H1 (cell line): ENCODE measurements at regions not wholly inside any gene's neighbourhood (a gene's known extent, or its start where the extent isn't known, plus 50 kb on each side); places are given as distances from the start of the nearest gene placed in this dataset.

Experiments used
- CTCF ChIA-PET: fragments of 300-600 bp; sonication (Branson Sonifier 250); formaldehyde crosslinking; loops from one replicate; lab custom pipeline; 2021; ENCODE audit not compliant: partially characterized antibody; lab: Charles Lee
- POLR2A ChIA-PET: fragments of 300-600 bp; sonication (Branson Sonifier 250); formaldehyde crosslinking; loops from one replicate; lab custom pipeline; 2021; ENCODE audit warnings: inconsistent platforms; ENCODE audit not compliant: partially characterized antibody; lab: Charles Lee
- DNase-seq, 2 experiments: peaks; one replicate each; pipeline versions ENCODE4 v3.0.0 to v3.0.0-alpha.2; 2010 to 2022; ENCODE audit warnings: low spot score in 2 of 2, low read depth in 1 of 2, mixed read lengths in 1 of 2
- FAIRE-seq: peaks from 2 replicates; lab custom pipeline; 2011; peaks lifted over from hg19 to GRCh38; lab: Jason Lieb, UNC
- H2AFZ ChIP-seq: 2 replicates; pipeline ENCODE4 v1.8.1; 2012; ENCODE audit warnings: low read length, inconsistent platforms
- H2AK5ac ChIP-seq: 2 replicates; pipeline ENCODE4 v1.6.1; 2013; ENCODE audit warnings: low read depth, low read length
- H2BK120ac ChIP-seq: replicated peaks from 2 replicates; pipeline ENCODE3; 2013; ENCODE audit warnings: low read depth, low read length, inconsistent platforms
- H2BK12ac ChIP-seq: 2 replicates; pipeline ENCODE4 v1.6.1; 2013; ENCODE audit warnings: low read depth, low read length
- H2BK15ac ChIP-seq: 2 replicates; pipeline ENCODE4 v1.6.1; 2013; ENCODE audit warnings: low read length
- H2BK20ac ChIP-seq: 2 replicates; pipeline ENCODE4 v1.6.1; 2013; ENCODE audit warnings: low read length
- H2BK5ac ChIP-seq: 2 replicates; pipeline ENCODE4 v1.6.1; 2013; ENCODE audit warnings: low read depth, low read length
- H3K14ac ChIP-seq: 2 replicates; pipeline ENCODE4 v1.6.1; 2013; ENCODE audit warnings: inconsistent platforms; ENCODE audit not compliant: insufficient read length
- H3K18ac ChIP-seq: 2 replicates; pipeline ENCODE4 v1.6.1; 2013; ENCODE audit warnings: low read length; ENCODE audit errors: extremely low read depth
- H3K23ac ChIP-seq: 2 replicates; pipeline ENCODE4 v1.6.1; 2013; ENCODE audit warnings: inconsistent platforms; ENCODE audit not compliant: insufficient read length
- H3K23me2 ChIP-seq: 2 replicates; pipeline ENCODE4 v1.6.1; 2013; ENCODE audit warnings: low read depth, low read length
- H3K27ac ChIP-seq: 2 replicates; pipeline ENCODE4 v1.6.1; 2011; ENCODE audit warnings: low read depth, low read length, inconsistent platforms
- H3K27me3 ChIP-seq, 4 experiments: replicated peaks in 1 of 4; 1 replicate in 1 of 4; 2 replicates in 3 of 4; pipeline versions ENCODE4 v1.6.1 to v1.8.1; 2011 to 2013; ENCODE audit warnings: low read length in 3 of 4, mild to moderate bottlenecking in 3 of 4, inconsistent platforms in 2 of 4, mixed read lengths in 2 of 4, moderate library complexity in 1 of 4; ENCODE audit not compliant: control insufficient read depth in 3 of 4, insufficient read depth in 3 of 4; ENCODE audit errors: extremely low read depth in 1 of 4
- H3K36me3 ChIP-seq, 4 experiments: 2 replicates each; pipeline versions ENCODE4 v1.6.1 to v1.8.1; 2011 to 2013; ENCODE audit warnings: mild to moderate bottlenecking in 4 of 4, low read length in 3 of 4, moderate library complexity in 2 of 4, control low read depth in 1 of 4, inconsistent platforms in 1 of 4; ENCODE audit not compliant: insufficient read depth in 4 of 4, control insufficient read depth in 2 of 4
- H3K4ac ChIP-seq: replicated peaks from 2 replicates; pipeline ENCODE3; 2013; ENCODE audit warnings: low read length, low read depth, mixed read lengths, inconsistent platforms; ENCODE audit not compliant: insufficient read length
- H3K4me1 ChIP-seq, 4 experiments: replicated peaks in 1 of 4; 1 replicate in 1 of 4; 2 replicates in 3 of 4; pipeline versions ENCODE4 v1.6.1 to v1.8.1; 2011 to 2013; ENCODE audit warnings: low read length in 3 of 4, inconsistent platforms in 2 of 4, mixed read lengths in 1 of 4; ENCODE audit not compliant: insufficient read depth in 4 of 4, control insufficient read depth in 3 of 4
- H3K4me2 ChIP-seq, 2 experiments: 2 replicates each; pipeline versions ENCODE4 v1.6.1 to v1.8.1; 2011 to 2013; ENCODE audit warnings: low read depth in 2 of 2, low read length in 2 of 2, control low read depth in 1 of 2, inconsistent platforms in 1 of 2, mild to moderate bottlenecking in 1 of 2; ENCODE audit not compliant: insufficient read depth in 1 of 2
- H3K4me3 ChIP-seq, 4 experiments: fragments of 200-600, 300-600 bp in 1 of 4; sonication (generic), shearing (Covaris generic), sonication (Bioruptor Twin) in 1 of 4; 2 replicates each; pipeline versions ENCODE4 v1.5.1 to v1.8.1; 2011 to 2016; ENCODE audit warnings: low read length in 4 of 4, low read depth in 3 of 4, control low read depth in 2 of 4, inconsistent platforms in 2 of 4, mild to moderate bottlenecking in 2 of 4, mixed read lengths in 1 of 4, moderate library complexity in 1 of 4; ENCODE audit not compliant: insufficient read depth in 2 of 4; ENCODE audit errors: extremely low read depth in 1 of 4
- H3K56ac ChIP-seq: replicated peaks from 2 replicates; pipeline ENCODE3; 2013; ENCODE audit warnings: low read depth, mild to moderate bottlenecking, mixed read lengths, low read length, inconsistent platforms; ENCODE audit not compliant: insufficient read length
- H3K79me1 ChIP-seq: 2 replicates; pipeline ENCODE4 v1.6.1; 2013; ENCODE audit warnings: low read depth, low read length, control low read depth
- H3K79me2 ChIP-seq, 2 experiments: 2 replicates each; pipeline versions ENCODE4 v1.6.1 to v1.8.1; 2012 to 2013; ENCODE audit warnings: low read length in 2 of 2, mild to moderate bottlenecking in 2 of 2, inconsistent platforms in 1 of 2; ENCODE audit not compliant: insufficient read depth in 2 of 2, control insufficient read depth in 1 of 2
- H3K9ac ChIP-seq, 4 experiments: replicated peaks in 1 of 4; 1 replicate in 1 of 4; 2 replicates in 3 of 4; pipeline versions ENCODE4 v1.6.1 to v1.8.1; 2011 to 2013; ENCODE audit warnings: low read depth in 3 of 4, low read length in 3 of 4, control low read depth in 2 of 4, mild to moderate bottlenecking in 2 of 4, moderate library complexity in 2 of 4, inconsistent platforms in 1 of 4; ENCODE audit errors: extremely low read depth in 1 of 4
- H3K9me3 ChIP-seq, 2 experiments: 2 replicates each; pipeline versions ENCODE4 v1.6.1 to v1.8.1; 2012 to 2013; ENCODE audit warnings: mild to moderate bottlenecking in 2 of 2, moderate library complexity in 2 of 2, control low read depth in 1 of 2, inconsistent platforms in 1 of 2, low read depth in 1 of 2, low read length in 1 of 2, mixed read lengths in 1 of 2; ENCODE audit not compliant: insufficient read depth in 2 of 2
- H4K20me1 ChIP-seq, 2 experiments: replicated peaks in 1 of 2; 2 replicates each; pipeline versions ENCODE3 to v1.8.1; 2011 to 2013; ENCODE audit warnings: inconsistent platforms in 2 of 2, low read length in 2 of 2, mild to moderate bottlenecking in 1 of 2; ENCODE audit not compliant: insufficient read depth in 2 of 2, control insufficient read depth in 1 of 2
- H4K5ac ChIP-seq: 2 replicates; pipeline ENCODE4 v1.6.1; 2013; ENCODE audit warnings: low read length, low read depth, mixed read lengths, inconsistent platforms; ENCODE audit not compliant: insufficient read length
- H4K8ac ChIP-seq: 2 replicates; pipeline ENCODE4 v1.8.0; 2013; ENCODE audit warnings: mild to moderate bottlenecking, moderate library complexity, low read length, inconsistent platforms; ENCODE audit not compliant: insufficient read depth; ENCODE audit errors: extremely low read depth
- H4K91ac ChIP-seq: replicated peaks from 2 replicates; pipeline ENCODE3; 2013; ENCODE audit warnings: low read length, mixed read lengths, inconsistent platforms; ENCODE audit not compliant: insufficient read length
- BACH1 ChIP-seq: IDR thresholded peaks from 2 replicates; pipeline ENCODE4 v1.6.1; 2012; ENCODE audit warnings: low read length, improper control_type of control experiment
- CBX5 ChIP-seq: fragments of 300-800, 300-1000 bp; sonication (generic); IDR thresholded peaks from 2 replicates; pipeline ENCODE4 v1.7.1; 2016; ENCODE audit warnings: antibody characterized with exemption, low read length, low read depth
- CBX8 ChIP-seq: fragments of 300-800, 300-1000 bp; sonication (generic); IDR thresholded peaks from 2 replicates; pipeline ENCODE4 v1.7.1; 2016; ENCODE audit warnings: low read depth, low read length, borderline replicate concordance
- CHD2 ChIP-seq: IDR thresholded peaks from 2 replicates; pipeline ENCODE4 v1.6.1; 2012; ENCODE audit warnings: low read length, improper control_type of control experiment
- EGR1 ChIP-seq: IDR thresholded peaks from 2 replicates; pipeline ENCODE4 v1.6.1; 2011; ENCODE audit warnings: low read depth, low read length, borderline replicate concordance
- FOSL1 ChIP-seq: IDR thresholded peaks from 2 replicates; pipeline ENCODE4 v1.6.1; 2011; ENCODE audit warnings: mild to moderate bottlenecking, low read depth, low read length, moderate library complexity; ENCODE audit not compliant: insufficient read depth
- GABPA ChIP-seq: IDR thresholded peaks from 2 replicates; pipeline ENCODE4 v1.6.1; 2011; ENCODE audit warnings: mild to moderate bottlenecking, low read length, moderate library complexity, borderline replicate concordance; ENCODE audit not compliant: insufficient read depth
- PHF8 ChIP-seq: fragments of 200-600 bp; sonication (generic); conservative IDR thresholded peaks from 2 replicates; pipeline ENCODE4 v1.7.1; 2012; ENCODE audit warnings: low read depth, mild to moderate bottlenecking, inconsistent platforms, low read length, moderate library complexity
- RAD21 ChIP-seq, 2 experiments: IDR thresholded peaks in 1 of 2; conservative IDR thresholded peaks in 1 of 2; 2 replicates each; pipeline ENCODE4 v1.6.1; 2011; ENCODE audit warnings: low read depth in 2 of 2, low read length in 2 of 2, improper control_type of control experiment in 1 of 2, inconsistent platforms in 1 of 2, mild to moderate bottlenecking in 1 of 2, moderate library complexity in 1 of 2
- WGBS, 2 experiments: shearing (Covaris generic) in 1 of 2; methylation state at CpG; one replicate each; pipeline versions ENCODE4 v1.1.6 to v1.1.7; 2013 to 2015; ENCODE audit warnings: low lambda C conversion rate in 2 of 2, mixed read lengths in 2 of 2, inconsistent platforms in 1 of 2, low coverage in 1 of 2, missing lambda C conversion rate in 1 of 2; ENCODE audit not compliant: insufficient replicate concordance in 2 of 2, insufficient coverage in 1 of 2, insufficient read length in 1 of 2; ENCODE audit errors: extremely low coverage in 1 of 2, missing lambda C conversion rate in 1 of 2; 5-methylcytosine and 5-hydroxymethylcytosine counted together
- TF ChIP-seq, protein P1 (sequence below): IDR thresholded peaks from 2 replicates; pipeline ENCODE4 v1.6.1; 2011; ENCODE audit warnings: low read length, improper control_type of control experiment
- TF ChIP-seq, protein P2 (sequence below): IDR thresholded peaks from 2 replicates; pipeline ENCODE4 v1.6.1; 2012; ENCODE audit warnings: inconsistent platforms

DNA sequence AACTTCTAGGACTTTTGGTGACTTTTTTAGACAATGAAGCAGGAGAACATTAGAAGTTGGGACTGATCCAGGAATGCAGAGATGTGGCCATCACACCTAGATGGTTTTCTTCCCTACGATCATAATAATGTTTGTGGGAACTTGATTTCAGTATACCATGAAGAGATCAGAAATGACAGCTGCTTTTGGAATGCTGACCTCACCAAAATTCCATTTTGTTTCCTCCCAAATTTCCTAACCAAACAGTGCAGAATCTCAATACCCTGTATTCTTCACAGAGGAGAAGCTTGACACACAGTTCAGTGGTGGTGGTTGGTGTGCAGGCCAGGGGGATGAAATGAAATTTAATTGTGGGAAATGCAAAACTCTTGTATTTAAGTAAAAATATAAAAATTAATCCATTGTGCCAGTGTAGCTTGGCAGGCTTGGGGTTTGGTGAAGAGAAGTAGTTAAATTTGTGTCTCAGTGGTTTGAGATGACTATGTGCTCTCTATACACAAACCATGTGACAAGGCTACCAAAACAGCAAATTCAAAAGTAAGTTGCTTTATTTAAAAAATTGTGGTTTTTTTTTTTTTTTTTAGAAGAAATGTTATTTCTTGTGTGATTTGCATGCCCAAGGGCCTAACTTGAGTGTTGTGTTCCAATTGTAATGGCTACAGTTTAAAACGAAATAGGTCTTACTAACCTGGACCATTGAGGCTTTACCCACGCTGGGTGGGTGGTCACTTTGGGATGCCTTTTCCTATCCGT, 252.4 kb downstream of the LPIN1 start:
- Histone ChIP-seq H3K14ac (no peak overlapping the region), H3K4ac (no peak overlapping the region), H4K20me1 (no peaks in the 10 kb centered on the region), H3K79me1 (no peaks in the 10 kb centered on the region), H3K27me3 (peaks cover 0 to 1% (median 0%) of the 10 kb centered on the region in 4 experiments; a peak in 1 of 7 replicates), H2BK120ac (no peak overlapping the region), H3K23me2 (no peaks in the 10 kb centered on the region; the same call in 1 of the 2 replicates), H2BK20ac (no peak overlapping the region), H2BK15ac (no peak overlapping the region), H2AK5ac (no peak overlapping the region), H4K5ac (no peak overlapping the region), H4K8ac (no peak overlapping the region), H3K18ac (no peak overlapping the region), H3K23ac (no peak overlapping the region), H3K36me3 (no peaks in the 10 kb centered on the region), H2BK5ac (no peak overlapping the region), H3K9ac (no peak overlapping the region), H3K9me3 (peaks cover 0 to 5% of the 10 kb centered on the region in 2 experiments; a peak in 1 of 4 replicates), H2AFZ (no peak overlapping the region), H3K79me2 (no peaks in the 10 kb centered on the region), H3K4me1 (no peaks in the 10 kb centered on the region), H3K56ac (no peak overlapping the region), H2BK12ac (no peak overlapping the region), H3K27ac (no peak overlapping the region), H3K4me3 (no peak overlapping the region), H3K4me2 (no peak overlapping the region), H4K91ac (no peak overlapping the region)
- WGBS, 2 experiments, result 88% methylated on average over 4 of the region's 4 CpGs; no CpG with 5 or more reads in 1 of the 2 experiments
- FAIRE-seq, result no peak
- no peak for DNase-seq
- CTCF ChIA-PET, result interaction anchor here (1.3 kb wide), 1 partner anchor 11 kb away, joined by 3 read pairs; no protein-coding TSS in a partner anchor
- POLR2A ChIA-PET, result no interaction called here
- TF ChIP-seq EGR1 (no peak), CBX8 (no peak), RAD21 (IDR thresholded peaks at IDR 0.05 in 1 of 2, conservative IDR thresholded peaks at IDR 0.05 in 1 of 2; ENCODE audit: low read depth in 2 of 2, low read length in 2 of 2) (no peak), CHD2 (no peak), GABPA (no peak), FOSL1 (no peak), BACH1 (no peak), CBX5 (no peak), PHF8 (no peak)
- TF ChIP-seq, protein P1, sequence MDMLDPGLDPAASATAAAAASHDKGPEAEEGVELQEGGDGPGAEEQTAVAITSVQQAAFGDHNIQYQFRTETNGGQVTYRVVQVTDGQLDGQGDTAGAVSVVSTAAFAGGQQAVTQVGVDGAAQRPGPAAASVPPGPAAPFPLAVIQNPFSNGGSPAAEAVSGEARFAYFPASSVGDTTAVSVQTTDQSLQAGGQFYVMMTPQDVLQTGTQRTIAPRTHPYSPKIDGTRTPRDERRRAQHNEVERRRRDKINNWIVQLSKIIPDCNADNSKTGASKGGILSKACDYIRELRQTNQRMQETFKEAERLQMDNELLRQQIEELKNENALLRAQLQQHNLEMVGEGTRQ, result no peak
- TF ChIP-seq, protein P2, sequence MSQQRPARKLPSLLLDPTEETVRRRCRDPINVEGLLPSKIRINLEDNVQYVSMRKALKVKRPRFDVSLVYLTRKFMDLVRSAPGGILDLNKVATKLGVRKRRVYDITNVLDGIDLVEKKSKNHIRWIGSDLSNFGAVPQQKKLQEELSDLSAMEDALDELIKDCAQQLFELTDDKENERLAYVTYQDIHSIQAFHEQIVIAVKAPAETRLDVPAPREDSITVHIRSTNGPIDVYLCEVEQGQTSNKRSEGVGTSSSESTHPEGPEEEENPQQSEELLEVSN, result no peak
